Osteoblast (primary cell): ENCODE measurements at regions not wholly inside any gene's neighbourhood (a gene's known extent, or its start where the extent isn't known, plus 50 kb on each side); places are given as distances from the start of the nearest gene placed in this dataset.
A peak's percentile ranks its signal among the peaks of the same experiment; 100 is the strongest.

Source experiments
- DNase-seq: peaks from one replicate; pipeline ENCODE4 v3.0.0; 2011; ENCODE audit warnings: low spot score, mixed read lengths; ENCODE audit not compliant: insufficient read length; ENCODE audit errors: missing footprints
- H2AFZ ChIP-seq: 2 replicates; pipeline ENCODE4 v1.6.0; 2011; ENCODE audit warnings: mild to moderate bottlenecking, low read length
- H3K27ac ChIP-seq: 2 replicates; pipeline ENCODE4 v1.5.1; 2011; ENCODE audit warnings: mild to moderate bottlenecking, low read depth, low read length, moderate library complexity
- H3K27me3 ChIP-seq: 2 replicates; pipeline ENCODE4 v1.6.0; 2012; ENCODE audit warnings: mild to moderate bottlenecking, control low read depth, inconsistent platforms, low read length, moderate library complexity; ENCODE audit not compliant: insufficient read depth
- H3K36me3 ChIP-seq: 2 replicates; pipeline ENCODE4 v1.5.1; 2011; ENCODE audit warnings: mild to moderate bottlenecking, low read length, control low read depth, moderate library complexity; ENCODE audit not compliant: insufficient read depth
- H3K4me1 ChIP-seq: 2 replicates; pipeline ENCODE4 v1.5.1; 2011; ENCODE audit warnings: mild to moderate bottlenecking, low read length, control low read depth, moderate library complexity; ENCODE audit not compliant: insufficient read depth
- H3K4me2 ChIP-seq: 2 replicates; pipeline ENCODE4 v1.6.0; 2011; ENCODE audit warnings: mild to moderate bottlenecking, low read length; ENCODE audit not compliant: insufficient read depth
- H3K4me3 ChIP-seq: fragments of 200-600 bp; sonication (generic); 3 replicates; pipeline ENCODE4 v1.5.1; 2012; ENCODE audit warnings: mild to moderate bottlenecking, low read length, inconsistent platforms; ENCODE audit not compliant: insufficient read depth
- H3K79me2 ChIP-seq: 2 replicates; pipeline ENCODE4 v1.6.0; 2012; ENCODE audit warnings: mild to moderate bottlenecking, low read length, control low read depth, inconsistent platforms; ENCODE audit not compliant: insufficient read depth
- H3K9me3 ChIP-seq: 2 replicates; pipeline ENCODE4 v1.5.1; 2011; ENCODE audit warnings: low read depth, low read length, control low read depth
- H4K20me1 ChIP-seq: 2 replicates; pipeline ENCODE4 v1.6.0; 2012; ENCODE audit warnings: mild to moderate bottlenecking, low read length, control low read depth; ENCODE audit not compliant: insufficient read depth
- TF ChIP-seq, protein P1 (sequence below): IDR thresholded peaks from 2 replicates; pipeline ENCODE4 v1.5.1; 2011; ENCODE audit warnings: mild to moderate bottlenecking, low read depth, low read length, moderate library complexity; ENCODE audit errors: extremely low read depth

DNA sequence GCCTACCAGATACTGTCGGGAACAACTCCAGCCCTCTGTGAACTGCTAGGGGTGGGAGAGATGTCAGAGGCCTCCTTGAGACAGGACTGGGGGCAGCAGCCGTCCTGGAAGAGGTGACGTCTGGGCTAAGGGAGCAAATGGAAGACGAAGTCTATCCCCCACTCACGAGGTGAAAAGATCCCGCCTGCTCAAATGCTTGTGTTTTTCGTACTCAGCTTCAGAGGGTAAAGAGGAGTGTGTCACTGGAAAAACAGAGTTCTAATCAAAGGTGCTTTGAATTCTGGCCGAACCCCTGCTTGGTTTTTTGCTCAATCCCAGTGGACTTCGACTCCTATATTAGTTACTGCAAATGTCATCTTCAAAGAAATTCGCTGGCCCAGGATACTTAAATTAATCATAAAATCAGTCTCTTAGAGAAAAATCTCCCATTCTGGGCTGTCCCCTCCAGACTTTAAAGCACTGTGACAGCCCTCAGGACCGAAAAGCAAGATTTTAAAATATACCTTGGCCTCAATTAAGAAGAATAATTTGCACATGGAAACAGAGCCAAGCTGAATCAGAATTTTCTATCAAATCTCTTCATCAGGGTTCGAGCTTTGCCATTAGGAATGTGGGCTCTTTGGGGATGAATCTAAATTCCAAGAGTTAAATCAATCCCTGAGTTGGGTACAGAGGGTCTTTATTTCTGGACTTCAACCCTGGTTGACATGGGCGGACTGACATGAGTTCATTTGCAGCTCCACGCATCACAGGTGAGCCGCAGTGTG, 61.8 kb upstream of the AFDN start:
- TF ChIP-seq, protein P1, sequence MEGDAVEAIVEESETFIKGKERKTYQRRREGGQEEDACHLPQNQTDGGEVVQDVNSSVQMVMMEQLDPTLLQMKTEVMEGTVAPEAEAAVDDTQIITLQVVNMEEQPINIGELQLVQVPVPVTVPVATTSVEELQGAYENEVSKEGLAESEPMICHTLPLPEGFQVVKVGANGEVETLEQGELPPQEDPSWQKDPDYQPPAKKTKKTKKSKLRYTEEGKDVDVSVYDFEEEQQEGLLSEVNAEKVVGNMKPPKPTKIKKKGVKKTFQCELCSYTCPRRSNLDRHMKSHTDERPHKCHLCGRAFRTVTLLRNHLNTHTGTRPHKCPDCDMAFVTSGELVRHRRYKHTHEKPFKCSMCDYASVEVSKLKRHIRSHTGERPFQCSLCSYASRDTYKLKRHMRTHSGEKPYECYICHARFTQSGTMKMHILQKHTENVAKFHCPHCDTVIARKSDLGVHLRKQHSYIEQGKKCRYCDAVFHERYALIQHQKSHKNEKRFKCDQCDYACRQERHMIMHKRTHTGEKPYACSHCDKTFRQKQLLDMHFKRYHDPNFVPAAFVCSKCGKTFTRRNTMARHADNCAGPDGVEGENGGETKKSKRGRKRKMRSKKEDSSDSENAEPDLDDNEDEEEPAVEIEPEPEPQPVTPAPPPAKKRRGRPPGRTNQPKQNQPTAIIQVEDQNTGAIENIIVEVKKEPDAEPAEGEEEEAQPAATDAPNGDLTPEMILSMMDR: no peak
- Histone ChIP-seq H3K27ac (no peak overlapping the region), H3K4me2 (no peak overlapping the region), H3K9me3 (no peaks in the 10 kb centered on the region), H2AFZ (no peak overlapping the region), H3K4me3 (no peak overlapping the region), H3K36me3 (no peaks in the 10 kb centered on the region), H4K20me1 (no peaks in the 10 kb centered on the region), H3K4me1 (no peaks in the 10 kb centered on the region), H3K79me2 (no peaks in the 10 kb centered on the region), H3K27me3 (no peaks in the 10 kb centered on the region)
- DNase-seq: peak; percentile 10

DNA sequence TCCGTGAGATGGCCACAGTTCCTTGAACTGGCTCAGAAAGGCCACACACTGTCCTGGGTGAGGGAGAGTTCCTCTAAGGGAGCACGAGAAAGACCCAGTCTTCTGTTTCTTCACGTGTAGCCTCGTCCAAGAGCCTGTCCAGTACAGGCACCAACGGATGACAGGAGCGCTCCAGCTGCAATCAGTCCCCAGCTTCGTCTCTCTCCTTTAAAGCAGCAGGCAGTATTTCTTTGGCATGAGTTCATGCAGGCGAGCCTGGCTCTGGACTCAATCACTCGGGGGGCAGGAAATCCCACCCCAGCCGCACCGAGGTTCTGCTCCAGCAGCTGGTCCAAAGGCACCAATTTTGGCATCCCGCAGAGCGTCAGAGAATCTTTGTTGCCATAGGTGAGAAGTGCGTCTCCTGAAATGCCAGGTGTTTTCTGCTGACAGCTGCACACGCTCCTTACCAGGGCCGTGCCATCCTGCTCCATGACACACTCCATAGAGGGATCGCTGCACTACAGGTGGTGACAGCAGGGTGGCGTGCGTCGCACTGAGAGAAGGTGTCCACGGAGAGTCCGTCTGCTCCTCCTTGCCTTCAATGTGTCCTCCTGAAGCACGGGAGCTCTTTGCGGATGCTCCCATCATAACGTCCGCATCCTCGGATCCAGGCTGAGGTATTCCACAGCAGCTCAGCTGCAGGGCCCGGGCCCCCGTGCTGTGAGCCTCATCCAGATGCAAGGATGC, 59.6 kb upstream of the AFDN start:
- H3K4me1 ChIP-seq: no peaks in the 10 kb centered on the region

DNA sequence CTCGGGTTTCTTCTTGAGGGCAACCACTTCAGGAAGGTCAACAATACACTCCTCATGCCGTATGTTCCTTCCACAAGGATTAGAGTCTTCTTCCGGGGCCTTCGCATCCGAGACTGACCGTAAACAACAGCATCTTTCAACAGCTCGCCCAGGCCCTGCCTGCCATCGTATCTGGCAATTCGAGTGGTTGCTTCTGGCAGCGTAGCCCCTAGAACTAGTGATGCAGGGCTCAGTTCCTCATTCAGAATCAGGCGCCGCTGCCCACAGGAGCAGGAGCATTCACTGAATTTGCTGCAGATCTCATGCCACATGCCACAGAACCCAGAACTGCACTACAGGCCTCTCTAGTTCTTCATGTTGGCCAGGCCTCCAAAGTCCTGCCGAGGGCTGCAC, 59.0 kb upstream of the AFDN start:
- Histone ChIP-seq H4K20me1 (no peaks in the 10 kb centered on the region), H3K79me2 (no peaks in the 10 kb centered on the region), H3K27ac (no peak overlapping the region), H3K9me3 (no peaks in the 10 kb centered on the region), H3K36me3 (no peaks in the 10 kb centered on the region), H3K4me3 (no peak overlapping the region), H3K27me3 (no peaks in the 10 kb centered on the region), H3K4me2 (no peak overlapping the region), H3K4me1 (no peaks in the 10 kb centered on the region), H2AFZ (no peak overlapping the region)
- TF ChIP-seq, protein P1: no peak
- peak; percentile 25 for DNase-seq

More for the DNA sequence above, 59.6 kb upstream of the AFDN start:
- no peak overlapping the region for H3K4me3 ChIP-seq
- H3K36me3 ChIP-seq: no peaks in the 10 kb centered on the region
- no peak overlapping the region for H3K4me2 ChIP-seq
- H3K27me3 ChIP-seq: no peaks in the 10 kb centered on the region
- no peak overlapping the region for H3K27ac ChIP-seq
- H2AFZ ChIP-seq: no peak overlapping the region
- H3K9me3 ChIP-seq: no peaks in the 10 kb centered on the region
- H3K79me2 ChIP-seq: no peaks in the 10 kb centered on the region
- TF ChIP-seq, protein P1: no peak
- peak; percentile 25 for DNase-seq
- no peaks in the 10 kb centered on the region for H4K20me1 ChIP-seq
